Activated CD4-positive, alpha-beta T cell treated with anti-CD3 and anti-CD28 coated beads for 36 hours (primary cell): ENCODE measurements at regions not wholly inside any gene's neighbourhood (a gene's known extent, or its start where the extent isn't known, plus 50 kb on each side); places are given as distances from the start of the nearest gene placed in this dataset.

Experiments
- ATAC-seq: fragments of 200-7000 bp; cut with Tn5 transposase; one replicate; pipeline ENCODE4 v1.10.0; 2021; ENCODE audit warnings: mild to moderate bottlenecking, moderate library complexity
- CTCF ChIA-PET: fragments of 350-600 bp; sonication (Branson Sonifier 250); formaldehyde crosslinking; loops from one replicate; lab custom pipeline; 2021; ENCODE audit warnings: antibody characterized with exemption; lab: Charles Lee
- POLR2A ChIA-PET: fragments of 350-600 bp; sonication (Branson Sonifier 250); formaldehyde crosslinking; loops from one replicate; lab custom pipeline; 2021; ENCODE audit warnings: antibody characterized with exemption, inconsistent platforms; lab: Charles Lee
- DNase-seq: peaks from one replicate; pipeline ENCODE4 v3.0.0-alpha.2; 2020
- H3K27ac Mint-ChIP-seq: one replicate; pipeline ENCODE4 v1.8.0; 2021; ENCODE audit warnings: mixed read lengths
- H3K27me3 Mint-ChIP-seq: one replicate; pipeline ENCODE4 v1.8.0; 2021; ENCODE audit warnings: mixed read lengths
- H3K36me3 Mint-ChIP-seq: one replicate; pipeline ENCODE4 v1.8.0; 2021; ENCODE audit warnings: low read depth, mixed read lengths
- H3K4me1 Mint-ChIP-seq: one replicate; pipeline ENCODE4 v1.8.0; 2021; ENCODE audit warnings: mixed read lengths
- H3K4me3 Mint-ChIP-seq: one replicate; pipeline ENCODE4 v1.8.0; 2021; ENCODE audit warnings: mild to moderate bottlenecking, moderate library complexity, mixed read lengths
- H3K9me3 Mint-ChIP-seq: one replicate; pipeline ENCODE4 v1.8.0; 2021; ENCODE audit warnings: low read depth, mixed read lengths
- intact Hi-C, 2 experiments: fragments of 100-400 bp; cut with DNase I in 1 of 2; cut with micrococcal nuclease in 1 of 2; formaldehyde crosslinking; loops; one replicate each; pipeline versions ENCODE4 v1.14.2 to v1.15.1; 2022 to 2024; cut with DNase I, micrococcal nuclease

DNA sequence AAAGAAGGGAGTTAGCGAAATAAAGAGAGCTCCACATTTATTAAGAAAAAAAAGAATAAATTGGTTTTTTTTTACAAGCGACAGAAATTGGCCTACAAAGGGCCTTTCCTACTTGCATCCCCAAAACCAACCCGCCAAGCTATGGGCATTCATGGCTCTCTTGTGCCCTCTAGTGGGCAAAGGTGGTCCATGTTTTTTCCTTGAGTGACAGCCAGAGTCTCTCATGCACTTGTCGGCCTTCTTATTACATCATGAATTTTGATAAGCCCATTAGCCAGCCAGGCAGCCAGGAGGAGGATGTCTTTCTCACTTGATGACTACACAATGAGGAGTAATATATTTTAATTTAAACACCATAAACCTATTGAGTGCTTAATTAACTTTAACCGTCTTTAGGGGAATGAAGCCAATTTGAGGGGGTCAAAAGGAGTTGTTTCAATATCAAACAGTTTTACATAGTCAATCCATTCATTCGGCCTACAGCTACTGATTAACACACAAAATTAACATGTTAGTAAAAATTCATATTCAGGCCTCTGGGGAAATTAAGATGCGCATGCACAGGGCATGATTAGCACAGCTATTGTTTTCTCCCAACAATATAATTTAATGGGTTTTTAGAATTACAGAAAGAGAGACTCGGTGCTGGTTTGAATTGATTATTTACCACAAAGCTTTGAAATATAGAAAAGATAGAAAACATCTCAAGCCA is 85.5 kb downstream of the RCN1 start:
- intact Hi-C loops: loop anchor here (1.0 to 10.0 kb wide), 7 partner anchors 120 to 1069 kb away; no protein-coding TSS in a partner anchor
- ChIA-PET CTCF (interaction anchor here (0.6 to 5.9 kb wide), 36 partner anchors 9 to 1069 kb away, joined by 3 to 116 read pairs (median 3); partner anchors contain the start of gene RCN1), POLR2A (no interaction called here)
- Mint-ChIP-seq H3K27ac (no peak overlapping the region), H3K36me3 (no peaks in the 10 kb centered on the region), H3K9me3 (no peaks in the 10 kb centered on the region), H3K4me3 (no peak overlapping the region), H3K4me1 (no peaks in the 10 kb centered on the region), H3K27me3 (peaks cover 7% of the 10 kb centered on the region)
- peak; percentile 78 for ATAC-seq
- DNase-seq: peak; percentile 85

DNA sequence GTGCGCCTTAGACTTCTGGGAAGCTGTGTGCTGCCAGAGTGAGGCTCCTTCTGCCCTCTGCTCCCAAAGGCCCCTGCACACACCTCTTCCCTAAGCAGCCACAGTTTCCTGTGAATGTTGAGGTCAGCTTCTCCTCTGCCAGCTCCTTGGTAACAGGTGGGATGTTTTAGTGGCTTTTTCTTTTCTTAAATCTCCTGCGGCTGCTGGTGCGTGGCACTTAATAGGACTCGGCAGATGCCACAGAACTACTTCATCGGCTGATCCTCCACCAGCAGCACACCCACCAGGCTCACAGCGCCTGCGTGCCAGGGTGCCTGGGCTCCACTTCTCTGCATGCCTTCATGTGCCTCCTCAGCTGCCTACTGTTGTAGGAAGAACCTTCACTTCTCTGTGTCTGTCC is 87.8 kb downstream of the RCN1 start:
- intact Hi-C loops: loop anchor here in 1 of 2 experiments (5.0 to 10.0 kb wide), 2 partner anchors 934 to 1071 kb away; no protein-coding TSS in a partner anchor
- no peak overlapping the region for H3K27ac Mint-ChIP-seq
- H3K9me3 Mint-ChIP-seq: no peaks in the 10 kb centered on the region
- H3K27me3 Mint-ChIP-seq: peaks cover 10% of the 10 kb centered on the region
- H3K4me3 Mint-ChIP-seq: no peak overlapping the region
- ATAC-seq: no peak
- DNase-seq: no peak
- H3K4me1 Mint-ChIP-seq: no peaks in the 10 kb centered on the region
- ChIA-PET POLR2A (no interaction called here), CTCF (interaction anchor here (4.1 to 5.9 kb wide), 2 partner anchors 18 to 126 kb away, joined by 30 to 116 read pairs; no protein-coding TSS in a partner anchor)
- H3K36me3 Mint-ChIP-seq: no peaks in the 10 kb centered on the region

DNA sequence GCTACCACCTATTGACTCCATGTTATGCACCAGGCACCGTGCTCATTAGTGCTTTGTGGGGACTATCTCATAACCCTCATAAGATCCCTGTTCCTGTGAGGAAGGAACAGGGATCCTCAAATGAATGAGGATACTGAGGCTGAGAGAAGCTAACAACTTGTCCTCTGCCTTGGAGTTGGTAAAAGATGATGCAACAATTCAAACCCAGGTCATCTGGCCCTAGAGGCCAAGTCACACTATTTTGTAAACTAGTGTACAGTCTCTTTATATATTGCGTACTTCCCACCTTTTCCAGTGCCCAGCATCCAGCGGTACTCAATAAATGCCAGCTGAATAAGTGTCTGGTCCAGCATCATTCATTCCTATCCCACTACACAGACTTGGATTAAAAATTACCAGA is 92.6 kb downstream of the RCN1 start:
- ChIA-PET CTCF (no interaction called here), POLR2A (no interaction called here)
- DNase-seq (no peak), ATAC-seq (no peak)
- Mint-ChIP-seq H3K36me3 (no peaks in the 10 kb centered on the region), H3K27ac (no peak overlapping the region), H3K4me1 (no peaks in the 10 kb centered on the region), H3K9me3 (no peaks in the 10 kb centered on the region), H3K27me3 (peaks cover 12% of the 10 kb centered on the region), H3K4me3 (no peak overlapping the region)
- intact Hi-C loops: no loop called here

DNA sequence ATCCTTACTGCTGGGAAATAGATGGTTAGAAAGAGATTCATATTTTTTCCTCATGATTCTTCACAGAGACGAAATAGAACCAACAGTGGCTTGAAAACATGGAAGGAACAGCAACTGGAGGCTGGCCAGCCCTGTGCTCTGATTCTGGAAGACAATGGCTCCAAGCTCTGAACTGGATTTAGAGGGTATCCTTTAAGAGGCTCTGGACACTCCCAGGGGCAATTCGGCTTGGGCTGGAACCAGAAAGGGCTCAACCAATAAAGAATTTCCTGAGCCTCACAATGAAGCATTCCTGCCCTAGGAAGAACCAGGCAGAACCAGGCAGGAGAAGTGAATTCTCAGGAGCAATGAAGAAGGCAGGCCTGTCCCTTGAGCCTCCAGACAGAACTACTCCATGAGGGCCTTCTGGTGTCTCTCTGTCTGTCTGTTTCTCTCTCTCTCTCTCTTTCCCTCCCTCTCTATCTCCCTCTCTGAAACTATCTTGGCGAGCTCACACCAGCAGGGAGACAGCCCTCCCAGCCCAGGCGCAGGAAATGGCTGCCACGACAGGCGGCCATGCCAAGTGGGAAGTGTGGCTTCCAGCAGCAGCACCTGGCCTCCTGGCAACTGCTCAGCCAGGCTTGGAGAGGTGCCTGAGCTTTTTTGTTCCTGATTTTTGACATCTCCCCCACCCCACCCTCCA is 93.3 kb downstream of the RCN1 start:
- no peak overlapping the region for H3K4me3 Mint-ChIP-seq
- no peaks in the 10 kb centered on the region for H3K9me3 Mint-ChIP-seq
- no peaks in the 10 kb centered on the region for H3K4me1 Mint-ChIP-seq
- intact Hi-C loops: no loop called here
- DNase-seq (no peak), ATAC-seq (no peak)
- no peaks in the 10 kb centered on the region for H3K36me3 Mint-ChIP-seq
- peaks cover 12% of the 10 kb centered on the region for H3K27me3 Mint-ChIP-seq
- CTCF ChIA-PET: no interaction called here
- POLR2A ChIA-PET: no interaction called here
- H3K27ac Mint-ChIP-seq: no peak overlapping the region

DNA sequence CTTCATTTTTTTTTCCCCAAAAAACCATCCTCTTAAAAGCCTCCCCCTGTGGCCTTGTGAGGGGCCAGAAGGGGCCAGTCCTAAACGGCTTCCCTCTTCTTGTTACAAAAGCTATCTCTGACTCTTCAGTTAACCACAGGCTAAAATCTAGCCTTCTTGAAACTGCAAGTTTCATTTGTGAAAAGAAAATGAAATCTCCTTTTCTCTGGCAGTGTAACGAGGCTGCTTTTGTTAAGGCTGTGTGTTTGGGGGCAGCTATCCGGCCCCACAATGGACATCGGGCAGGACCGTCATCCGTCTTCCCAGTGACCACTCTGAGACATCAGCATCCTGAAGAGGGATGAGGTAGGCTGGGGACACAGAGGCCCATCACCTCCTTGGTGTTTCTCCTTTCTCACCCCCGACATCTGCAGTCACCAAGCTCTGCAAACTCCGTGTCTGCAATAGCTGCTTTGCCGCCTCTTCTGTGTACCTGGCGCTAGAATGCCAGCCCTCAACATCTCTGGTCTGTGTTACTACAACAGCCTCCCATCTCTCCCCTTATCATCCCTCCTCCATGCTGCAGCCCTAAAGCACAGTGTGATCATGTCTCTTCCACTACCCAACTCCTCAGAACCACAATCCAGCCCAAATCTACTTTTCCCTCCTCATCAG is 94.0 kb downstream of the RCN1 start:
- no peaks in the 10 kb centered on the region for H3K9me3 Mint-ChIP-seq
- H3K4me1 Mint-ChIP-seq: no peaks in the 10 kb centered on the region
- H3K27ac Mint-ChIP-seq: no peak overlapping the region
- no peak for DNase-seq
- H3K4me3 Mint-ChIP-seq: no peak overlapping the region
- no peak for ATAC-seq
- CTCF ChIA-PET: interaction anchor here (0.9 kb wide), 1 partner anchor 9 kb away, joined by 4 read pairs; no protein-coding TSS in a partner anchor
- no peaks in the 10 kb centered on the region for H3K36me3 Mint-ChIP-seq
- intact Hi-C loops: no loop called here
- POLR2A ChIA-PET: no interaction called here
- peaks cover 12% of the 10 kb centered on the region for H3K27me3 Mint-ChIP-seq

DNA sequence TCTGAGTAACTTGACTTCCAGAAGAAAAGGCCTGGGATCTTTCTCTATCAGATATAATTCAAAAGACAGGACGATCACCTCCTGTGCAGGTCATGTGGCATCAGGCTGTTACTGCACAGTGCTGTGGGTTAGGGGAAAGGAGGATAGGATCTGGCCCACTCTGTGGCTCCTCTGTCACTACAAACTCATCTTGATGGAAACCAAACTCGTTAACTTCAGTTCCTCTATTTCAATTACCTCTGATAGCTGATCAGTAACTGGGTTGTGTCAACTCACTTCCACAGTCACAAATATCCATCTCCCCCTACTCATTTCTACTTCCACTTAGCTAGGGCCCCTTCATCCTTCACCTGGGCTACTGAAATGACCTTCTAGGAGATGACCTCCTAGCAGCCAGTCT is 95.2 kb downstream of the RCN1 start:
- Mint-ChIP-seq H3K36me3 (no peaks in the 10 kb centered on the region), H3K9me3 (no peaks in the 10 kb centered on the region), H3K4me1 (no peaks in the 10 kb centered on the region), H3K27ac (no peak overlapping the region), H3K4me3 (no peak overlapping the region), H3K27me3 (peaks cover 13% of the 10 kb centered on the region)
- DNase-seq (no peak), ATAC-seq (no peak)
- CTCF ChIA-PET: interaction anchor here (0.9 kb wide), 1 partner anchor 11 kb away, joined by 3 read pairs; no protein-coding TSS in a partner anchor
- intact Hi-C loops: no loop called here
- POLR2A ChIA-PET: no interaction called here

DNA sequence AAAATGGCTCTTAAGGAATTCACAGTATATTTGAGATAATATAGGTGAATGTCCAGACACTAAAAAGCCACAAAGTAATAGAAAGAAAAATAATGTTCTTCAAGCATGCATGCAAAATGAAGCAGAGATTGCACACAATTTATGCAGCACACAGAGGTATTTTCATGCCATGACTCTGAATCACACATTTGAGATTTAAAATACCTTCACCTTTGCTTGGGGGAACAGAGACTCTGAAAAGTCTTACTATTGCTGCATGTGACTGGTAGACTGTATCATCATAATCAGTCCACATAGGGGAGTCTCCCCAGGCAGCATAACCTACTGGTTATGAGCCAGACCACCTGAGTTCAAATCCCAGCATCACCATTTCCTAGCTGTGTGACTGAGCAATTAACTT is 96.2 kb downstream of the RCN1 start:
- intact Hi-C loops: no loop called here
- no peak overlapping the region for H3K27ac Mint-ChIP-seq
- ATAC-seq: no peak
- POLR2A ChIA-PET: no interaction called here
- CTCF ChIA-PET: no interaction called here
- H3K4me1 Mint-ChIP-seq: no peaks in the 10 kb centered on the region
- H3K27me3 Mint-ChIP-seq: peaks cover 14% of the 10 kb centered on the region
- no peaks in the 10 kb centered on the region for H3K36me3 Mint-ChIP-seq
- no peaks in the 10 kb centered on the region for H3K9me3 Mint-ChIP-seq
- no peak for DNase-seq
- no peak overlapping the region for H3K4me3 Mint-ChIP-seq

DNA sequence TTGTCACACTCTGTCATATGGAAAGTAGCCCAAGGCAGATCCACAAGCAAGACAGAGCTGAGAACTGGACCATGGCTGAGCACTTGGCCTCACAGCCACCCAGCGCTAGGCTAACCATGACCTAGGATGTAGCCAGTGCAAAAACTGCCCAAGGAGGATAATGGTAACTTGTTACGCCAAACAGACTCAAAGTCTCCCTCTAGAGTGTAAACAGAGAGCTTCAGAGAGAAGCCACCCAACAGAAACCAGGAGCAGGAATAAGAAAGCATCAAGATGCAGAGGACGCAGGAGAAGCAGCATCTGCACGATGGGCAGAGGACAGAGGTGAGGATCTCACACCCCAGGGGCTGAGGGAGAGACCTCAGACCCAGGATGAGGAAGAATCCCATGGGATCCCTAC is 97.9 kb downstream of the RCN1 start:
- ChIA-PET POLR2A (no interaction called here), CTCF (no interaction called here)
- Mint-ChIP-seq H3K36me3 (no peaks in the 10 kb centered on the region), H3K9me3 (no peaks in the 10 kb centered on the region), H3K27ac (no peak overlapping the region), H3K4me1 (no peaks in the 10 kb centered on the region), H3K4me3 (no peak overlapping the region), H3K27me3 (peaks cover 16% of the 10 kb centered on the region)
- DNase-seq (no peak), ATAC-seq (no peak)
- intact Hi-C loops: no loop called here

DNA sequence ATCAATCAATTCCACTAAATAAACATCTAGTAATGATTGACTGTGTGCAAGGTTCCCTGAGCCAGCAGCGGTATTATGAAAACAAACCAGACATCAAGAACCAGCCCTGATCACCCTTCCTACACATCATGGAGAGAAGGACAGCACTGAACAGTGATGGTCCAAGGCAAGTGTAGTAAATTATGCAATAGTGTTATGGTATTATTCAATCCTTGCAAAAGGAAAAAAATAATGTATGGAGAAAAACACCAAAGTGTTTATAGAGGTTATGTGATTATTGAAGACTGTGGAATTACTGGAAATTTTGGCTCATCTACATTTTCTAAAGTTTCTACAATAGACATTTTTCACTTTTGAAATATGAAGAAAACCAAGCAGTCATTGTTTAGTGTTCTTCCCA is 105.3 kb downstream of the RCN1 start:
- Mint-ChIP-seq H3K27ac (no peak overlapping the region), H3K27me3 (peaks cover 16% of the 10 kb centered on the region), H3K36me3 (no peaks in the 10 kb centered on the region), H3K9me3 (no peaks in the 10 kb centered on the region), H3K4me3 (no peak overlapping the region), H3K4me1 (no peaks in the 10 kb centered on the region)
- intact Hi-C loops: no loop called here
- CTCF ChIA-PET: no interaction called here
- POLR2A ChIA-PET: no interaction called here
- DNase-seq (no peak), ATAC-seq (no peak)

DNA sequence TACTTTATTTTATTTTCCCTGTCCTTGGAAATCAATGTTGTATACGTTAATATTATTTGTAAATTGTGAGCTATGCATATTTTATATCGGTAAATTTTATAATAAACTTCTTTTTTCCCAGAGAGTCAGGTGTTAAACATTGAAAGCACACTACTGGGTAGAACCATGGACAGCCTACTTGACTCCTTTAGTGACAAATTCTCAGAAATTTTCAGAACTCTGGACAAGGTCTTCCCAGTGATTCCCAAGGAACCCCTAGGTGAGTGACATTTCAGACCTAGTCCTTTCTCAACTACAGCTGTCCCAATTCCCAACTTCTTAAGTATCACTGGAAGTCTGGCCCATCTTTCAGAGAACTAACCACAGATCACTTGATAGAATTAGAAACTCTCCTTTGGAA is 107.2 kb downstream of the RCN1 start:
- no peak overlapping the region for H3K27ac Mint-ChIP-seq
- H3K9me3 Mint-ChIP-seq: no peaks in the 10 kb centered on the region
- peaks cover 13% of the 10 kb centered on the region for H3K27me3 Mint-ChIP-seq
- intact Hi-C loops: no loop called here
- POLR2A ChIA-PET: no interaction called here
- no peak for DNase-seq
- H3K4me3 Mint-ChIP-seq: no peak overlapping the region
- no peaks in the 10 kb centered on the region for H3K4me1 Mint-ChIP-seq
- CTCF ChIA-PET: interaction anchor here (0.6 to 0.8 kb wide), 3 partner anchors 9 to 16 kb away, joined by 3 to 4 read pairs (median 3); no protein-coding TSS in a partner anchor
- ATAC-seq: no peak
- no peaks in the 10 kb centered on the region for H3K36me3 Mint-ChIP-seq

DNA sequence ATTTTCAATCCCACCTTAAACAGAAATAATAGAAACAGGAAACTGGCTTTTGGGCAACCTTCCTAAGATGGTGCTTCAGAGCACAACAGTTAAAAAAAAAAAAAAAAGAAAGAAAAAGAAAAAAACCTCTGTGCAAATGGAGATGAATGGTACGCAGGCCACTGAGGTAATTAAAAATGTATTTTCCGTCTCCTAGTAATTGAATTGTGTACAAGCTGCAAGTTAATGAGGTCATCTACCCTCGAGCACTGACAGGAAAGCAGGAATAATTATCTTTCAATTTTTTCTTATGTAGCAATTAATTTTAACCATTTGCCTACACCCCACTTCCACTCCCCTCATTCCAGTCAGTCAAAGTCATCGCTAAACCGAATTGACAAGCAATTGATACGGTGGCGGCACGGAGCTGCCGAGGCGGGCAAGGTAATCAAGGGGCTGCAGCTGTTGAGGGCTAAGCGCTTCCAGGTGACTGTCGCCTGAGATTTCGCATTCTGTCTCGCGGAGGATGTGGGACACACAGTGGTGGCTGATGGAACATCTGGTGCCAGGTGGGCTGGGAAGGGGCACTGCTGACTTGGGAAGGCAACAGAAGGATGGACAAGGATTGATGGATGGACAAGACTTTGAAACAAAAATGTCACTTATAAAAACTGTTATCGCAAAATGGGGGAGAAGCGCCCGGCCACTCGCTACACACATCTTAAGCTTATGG is 109.4 kb downstream of the RCN1 start:
- H3K4me3 Mint-ChIP-seq: no peak overlapping the region
- no peak for DNase-seq
- no peak for ATAC-seq
- ChIA-PET CTCF (no interaction called here), POLR2A (no interaction called here)
- intact Hi-C loops: no loop called here
- no peaks in the 10 kb centered on the region for H3K4me1 Mint-ChIP-seq
- H3K27me3 Mint-ChIP-seq: peaks cover 7% of the 10 kb centered on the region
- no peaks in the 10 kb centered on the region for H3K36me3 Mint-ChIP-seq
- no peaks in the 10 kb centered on the region for H3K9me3 Mint-ChIP-seq
- no peak overlapping the region for H3K27ac Mint-ChIP-seq
